Fibroblast of lung (primary cell): ENCODE measurements at regions not wholly inside any gene's neighbourhood (a gene's known extent, or its start where the extent isn't known, plus 50 kb on each side); places are given as distances from the start of the nearest gene placed in this dataset.

Experiments
- CTCF ChIP-seq, 2 donors: IDR thresholded peaks in 1 of 2; conservative IDR thresholded peaks in 1 of 2; 1 replicate in 1 of 2; 2 replicates in 1 of 2; pipeline ENCODE4 v1.5.1; 2011 to 2012; ENCODE audit warnings: low read length in 2 of 2, control low read depth in 1 of 2, inconsistent platforms in 1 of 2, low read depth in 1 of 2, mild to moderate bottlenecking in 1 of 2
- EZH2 ChIP-seq: IDR thresholded peaks from 2 replicates; pipeline ENCODE4 v1.5.1; 2012; ENCODE audit warnings: low read length, control low read depth, mild to moderate bottlenecking; ENCODE audit errors: missing control alignments

GRCh38 chr1:48093147-48093546 is 96.0 kb upstream of the TRABD2B start:
- TF ChIP-seq CTCF (conservative IDR thresholded peaks at IDR 0.05 in 1 of 2, IDR thresholded peaks at IDR 0.05 in 1 of 2; ENCODE audit: low read depth in 1 of 2, low read length in 2 of 2) (no peak), EZH2 (no peak)
